ENCODE measurements at regions not wholly inside any gene's neighbourhood (a gene's known extent, or its start where the extent isn't known, plus 50 kb on each side); places are given as distances from the start of the nearest gene placed in this dataset.

GRCh38 chrY:15624928-15625327 is 1100.6 kb downstream of the NLGN4Y start:
- no peaks in the 10 kb centered on the region for H3K36me3 ChIP-seq (ENCODE audit: control insufficient read depth, insufficient read depth, low read length)
- H3K27me3 ChIP-seq (ENCODE audit: control insufficient read depth, insufficient read depth, low read length), result no peaks in the 10 kb centered on the region
- H4K20me1 ChIP-seq (ENCODE audit: control insufficient read depth, extremely low read depth, insufficient read depth, low read length), result no peaks in the 10 kb centered on the region
- H3K79me2 ChIP-seq (ENCODE audit: control insufficient read depth, insufficient read depth, low read length), result no peaks in the 10 kb centered on the region
- H3K4me2 ChIP-seq (ENCODE audit: extremely low read depth, insufficient read depth, low read length), result no peak overlapping the region
- no peak overlapping the region for H3K9ac ChIP-seq (ENCODE audit: insufficient read depth, low read length)
- no peak overlapping the region for H2AFZ ChIP-seq (ENCODE audit: low read length)
- peak in 1 of 2 donors; percentile 0 for DNase-seq (ENCODE audit: low read depth in 2 of 2)
- no peak for TF ChIP-seq EZH2 (IDR thresholded peaks at IDR 0.05; ENCODE audit: low read length, missing control alignments)
- TF ChIP-seq, protein P1, sequence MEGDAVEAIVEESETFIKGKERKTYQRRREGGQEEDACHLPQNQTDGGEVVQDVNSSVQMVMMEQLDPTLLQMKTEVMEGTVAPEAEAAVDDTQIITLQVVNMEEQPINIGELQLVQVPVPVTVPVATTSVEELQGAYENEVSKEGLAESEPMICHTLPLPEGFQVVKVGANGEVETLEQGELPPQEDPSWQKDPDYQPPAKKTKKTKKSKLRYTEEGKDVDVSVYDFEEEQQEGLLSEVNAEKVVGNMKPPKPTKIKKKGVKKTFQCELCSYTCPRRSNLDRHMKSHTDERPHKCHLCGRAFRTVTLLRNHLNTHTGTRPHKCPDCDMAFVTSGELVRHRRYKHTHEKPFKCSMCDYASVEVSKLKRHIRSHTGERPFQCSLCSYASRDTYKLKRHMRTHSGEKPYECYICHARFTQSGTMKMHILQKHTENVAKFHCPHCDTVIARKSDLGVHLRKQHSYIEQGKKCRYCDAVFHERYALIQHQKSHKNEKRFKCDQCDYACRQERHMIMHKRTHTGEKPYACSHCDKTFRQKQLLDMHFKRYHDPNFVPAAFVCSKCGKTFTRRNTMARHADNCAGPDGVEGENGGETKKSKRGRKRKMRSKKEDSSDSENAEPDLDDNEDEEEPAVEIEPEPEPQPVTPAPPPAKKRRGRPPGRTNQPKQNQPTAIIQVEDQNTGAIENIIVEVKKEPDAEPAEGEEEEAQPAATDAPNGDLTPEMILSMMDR (conservative IDR thresholded peaks at IDR 0.05 in 1 of 2, IDR thresholded peaks at IDR 0.05 in 1 of 2; ENCODE audit: low read depth in 1 of 2, low read length in 2 of 2), result no peak
- H3K9me3 ChIP-seq (ENCODE audit: control insufficient read depth, insufficient read depth, low read depth, low read length), result no peaks in the 10 kb centered on the region
- H3K27ac ChIP-seq (ENCODE audit: insufficient read depth, low read length), result no peak overlapping the region
- no peaks in the 10 kb centered on the region for H3K4me1 ChIP-seq (ENCODE audit: control insufficient read depth, extremely low read depth, insufficient read depth, low read length)
- no peak overlapping the region for H3K4me3 ChIP-seq (replicated peaks in 1 of 4; ENCODE audit: control extremely low read depth in 1 of 4, insufficient read depth in 1 of 4, low read depth in 3 of 4, low read length in 4 of 4)

GRCh38 chrY:15648198-15648597 is 1123.9 kb downstream of the NLGN4Y start:
- Histone ChIP-seq H4K20me1 (ENCODE audit: control insufficient read depth, extremely low read depth, insufficient read depth, low read length) (no peaks in the 10 kb centered on the region), H3K4me3 (replicated peaks in 1 of 4; ENCODE audit: control extremely low read depth in 1 of 4, insufficient read depth in 1 of 4, low read depth in 3 of 4, low read length in 4 of 4) (no peak overlapping the region), H3K79me2 (ENCODE audit: control insufficient read depth, insufficient read depth, low read length) (no peaks in the 10 kb centered on the region), H3K9ac (ENCODE audit: insufficient read depth, low read length) (no peak overlapping the region), H3K4me2 (ENCODE audit: extremely low read depth, insufficient read depth, low read length) (no peak overlapping the region), H3K9me3 (ENCODE audit: control insufficient read depth, insufficient read depth, low read depth, low read length) (no peaks in the 10 kb centered on the region), H3K27ac (ENCODE audit: insufficient read depth, low read length) (no peak overlapping the region), H3K4me1 (ENCODE audit: control insufficient read depth, extremely low read depth, insufficient read depth, low read length) (no peaks in the 10 kb centered on the region), H2AFZ (ENCODE audit: low read length) (no peak overlapping the region), H3K36me3 (ENCODE audit: control insufficient read depth, insufficient read depth, low read length) (no peaks in the 10 kb centered on the region), H3K27me3 (ENCODE audit: control insufficient read depth, insufficient read depth, low read length) (no peaks in the 10 kb centered on the region)
- no peak for DNase-seq (ENCODE audit: low read depth in 2 of 2)
- no peak for TF ChIP-seq EZH2 (IDR thresholded peaks at IDR 0.05; ENCODE audit: low read length, missing control alignments)
- TF ChIP-seq, protein P1 (conservative IDR thresholded peaks at IDR 0.05 in 1 of 2, IDR thresholded peaks at IDR 0.05 in 1 of 2; ENCODE audit: low read depth in 1 of 2, low read length in 2 of 2), result no peak

DNA sequence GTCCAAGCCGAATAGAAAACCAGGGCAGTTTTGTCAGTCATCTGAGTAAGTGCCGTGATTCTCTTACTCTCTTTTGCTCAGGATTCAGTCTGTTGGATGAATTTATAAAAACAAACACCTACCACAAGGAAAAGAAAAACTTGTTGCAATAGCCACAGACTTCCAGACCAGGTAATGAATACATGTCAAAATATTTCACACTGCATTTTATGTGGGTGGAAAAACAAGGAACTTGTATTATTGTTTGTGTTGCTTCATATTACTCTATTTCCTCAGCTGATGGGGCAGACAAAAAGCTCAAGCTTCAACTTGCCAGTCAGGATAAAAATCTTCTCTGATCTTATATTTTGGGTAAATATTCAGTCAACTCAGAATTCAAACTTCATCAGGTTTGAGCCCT is 1125.7 kb downstream of the NLGN4Y start:
- H3K4me3 ChIP-seq (replicated peaks in 1 of 4; ENCODE audit: control extremely low read depth in 1 of 4, insufficient read depth in 1 of 4, low read depth in 3 of 4, low read length in 4 of 4), result no peak overlapping the region
- no peak overlapping the region for H3K4me2 ChIP-seq (ENCODE audit: extremely low read depth, insufficient read depth, low read length)
- TF ChIP-seq, protein P1 (conservative IDR thresholded peaks at IDR 0.05 in 1 of 2, IDR thresholded peaks at IDR 0.05 in 1 of 2; ENCODE audit: low read depth in 1 of 2, low read length in 2 of 2), result no peak
- no peak for TF ChIP-seq EZH2 (IDR thresholded peaks at IDR 0.05; ENCODE audit: low read length, missing control alignments)
- no peaks in the 10 kb centered on the region for H3K9me3 ChIP-seq (ENCODE audit: control insufficient read depth, insufficient read depth, low read depth, low read length)
- H3K27ac ChIP-seq (ENCODE audit: insufficient read depth, low read length), result no peak overlapping the region
- H3K36me3 ChIP-seq (ENCODE audit: control insufficient read depth, insufficient read depth, low read length), result no peaks in the 10 kb centered on the region
- no peaks in the 10 kb centered on the region for H4K20me1 ChIP-seq (ENCODE audit: control insufficient read depth, extremely low read depth, insufficient read depth, low read length)
- H3K9ac ChIP-seq (ENCODE audit: insufficient read depth, low read length), result no peak overlapping the region
- H3K79me2 ChIP-seq (ENCODE audit: control insufficient read depth, insufficient read depth, low read length), result no peaks in the 10 kb centered on the region
- H2AFZ ChIP-seq (ENCODE audit: low read length), result no peak overlapping the region
- H3K27me3 ChIP-seq (ENCODE audit: control insufficient read depth, insufficient read depth, low read length), result no peaks in the 10 kb centered on the region
- no peaks in the 10 kb centered on the region for H3K4me1 ChIP-seq (ENCODE audit: control insufficient read depth, extremely low read depth, insufficient read depth, low read length)
- DNase-seq (ENCODE audit: low read depth in 2 of 2), result no peak
